GM11168 (cell line): ENCODE measurements at regions not wholly inside any gene's neighbourhood (a gene's known extent, or its start where the extent isn't known, plus 50 kb on each side); places are given as distances from the start of the nearest gene placed in this dataset.

Source experiments
- in situ Hi-C: fragments of 300-500 bp; cut with MboI; formaldehyde crosslinking; loops from one replicate; pipeline ENCODE4 v1.12.0; 2022; ENCODE audit warnings: low sequenced_read_pairs; ENCODE audit not compliant: unreplicated experiment

GRCh38 chr16:87127061-87127765 lies 190.0 kb downstream of the C16orf95 start:
- in situ Hi-C loops = no loop called here

DNA sequence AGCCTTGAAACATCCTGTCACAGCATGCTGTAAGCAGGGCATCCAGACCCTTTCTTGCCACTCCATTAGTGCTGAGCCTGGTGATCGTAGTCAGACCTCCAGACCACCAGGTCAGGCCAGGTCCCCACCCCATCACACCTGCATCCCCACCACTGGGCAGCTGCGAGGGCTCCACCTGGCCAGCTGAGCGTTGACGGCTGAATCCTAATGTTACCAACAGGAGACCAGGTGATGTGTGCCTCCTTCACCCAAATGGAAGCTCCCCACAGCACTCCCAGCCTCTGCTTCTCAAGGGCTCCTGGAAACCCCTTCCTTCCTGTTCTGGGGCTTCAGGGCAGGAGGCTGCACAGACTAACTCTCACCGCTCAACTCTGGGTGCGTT lies 189.4 kb downstream of the C16orf95 start:
- in situ Hi-C loops = no loop called here

DNA sequence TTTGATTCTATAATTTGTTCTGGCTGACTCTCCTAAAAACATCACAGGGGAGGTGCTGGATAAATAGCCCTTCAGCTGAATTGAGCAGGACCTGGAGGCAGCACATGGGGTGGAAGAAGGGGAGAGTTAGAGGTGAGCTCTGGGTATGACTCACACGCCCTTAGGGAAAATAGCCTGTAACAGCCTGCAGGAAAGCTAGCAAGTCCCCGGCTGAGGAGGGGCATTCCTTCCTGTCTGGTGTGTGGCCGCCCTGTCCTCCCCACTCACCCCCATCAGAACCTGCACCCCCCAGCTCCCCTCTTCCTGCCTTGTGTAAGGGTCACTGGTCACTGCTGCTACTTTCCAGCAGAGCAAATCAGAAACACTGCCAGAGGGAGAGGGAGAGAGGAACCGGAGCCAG lies 187.4 kb downstream of the C16orf95 start:
- in situ Hi-C loops = no loop called here

GRCh38 chr16:87131061-87131995 lies 185.9 kb downstream of the C16orf95 start:
- in situ Hi-C loops = no loop called here

- in situ Hi-C loops = no loop called here
Observed at GRCh38 chr16:87131996-87132345, 185.2 kb downstream of the C16orf95 start.

DNA sequence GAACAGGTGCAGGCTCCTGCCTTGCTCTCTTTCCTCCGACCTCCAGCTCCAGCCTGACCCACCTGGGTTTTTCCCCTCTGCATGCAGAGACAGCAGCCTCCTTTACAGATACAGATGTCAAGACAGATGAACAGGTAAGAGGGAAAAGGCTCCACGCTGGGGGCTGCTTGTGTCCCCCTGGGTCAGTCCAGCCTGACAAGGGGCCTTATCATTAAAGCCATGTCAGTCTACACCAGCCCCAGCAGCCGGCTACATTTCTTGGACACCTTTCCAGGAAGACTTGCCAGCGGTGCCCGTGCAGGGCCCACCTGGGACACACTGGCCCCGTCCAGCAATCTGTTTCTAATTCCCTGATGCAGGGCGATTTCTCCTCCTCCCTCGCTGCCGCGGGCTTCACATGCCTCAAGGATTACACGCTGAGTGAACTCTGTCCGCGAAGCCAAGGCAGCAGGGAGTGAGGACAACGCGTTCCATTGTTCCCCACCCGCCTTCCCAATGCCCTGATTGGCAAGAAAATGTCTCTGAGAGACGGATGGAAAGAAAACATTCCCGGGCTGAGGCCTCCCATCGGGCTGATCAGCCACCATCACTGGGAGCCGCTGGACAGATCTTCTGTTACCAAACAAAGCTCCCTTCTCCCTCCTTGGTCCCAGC lies 184.7 kb downstream of the C16orf95 start:
- in situ Hi-C loops = no loop called here

GRCh38 chr16:87133112-87133850 lies 183.9 kb downstream of the C16orf95 start:
- in situ Hi-C loops = no loop called here

GRCh38 chr16:87133966-87134627 lies 183.1 kb downstream of the C16orf95 start:
- in situ Hi-C loops = no loop called here

- in situ Hi-C loops = no loop called here
Observed at GRCh38 chr16:87134628-87134995, 182.6 kb downstream of the C16orf95 start.

DNA sequence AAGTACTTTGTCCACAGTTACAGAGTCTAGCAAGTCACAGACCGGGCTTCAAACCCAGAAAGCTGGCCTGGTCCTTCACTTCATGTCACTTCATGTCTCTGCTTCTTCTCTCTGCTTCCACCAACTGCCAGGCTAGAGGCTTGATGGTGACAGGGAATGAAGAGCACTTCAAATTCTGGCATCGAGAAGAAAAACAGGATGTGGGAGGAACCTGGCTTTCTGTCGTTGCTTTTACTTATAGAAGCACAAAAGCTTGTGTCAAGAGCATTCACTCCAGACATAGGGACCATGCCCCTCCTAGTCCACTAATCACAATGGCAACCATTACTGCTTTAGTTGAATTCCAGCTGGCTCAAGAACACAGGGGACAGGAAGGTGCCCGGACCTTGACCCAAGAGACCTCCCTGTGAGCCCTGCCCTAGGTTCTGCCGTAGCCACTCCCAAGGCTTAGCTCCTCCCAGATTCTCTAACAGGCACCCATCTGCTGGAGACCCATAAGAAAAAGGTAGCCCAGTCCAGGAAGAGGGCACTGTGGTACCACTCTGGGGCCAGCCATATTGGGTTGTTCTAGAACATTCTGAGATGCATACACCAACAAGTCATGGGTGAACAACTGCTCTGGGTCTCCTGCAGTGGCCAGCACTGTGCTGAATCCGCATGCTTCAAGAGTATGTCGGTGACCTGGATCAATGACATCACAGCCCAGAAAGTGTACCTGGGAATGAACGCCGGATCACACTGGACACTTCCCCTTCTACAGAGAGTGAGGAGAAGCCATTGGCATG lies 181.8 kb downstream of the C16orf95 start:
- in situ Hi-C loops = no loop called here

GRCh38 chr16:87138316-87138715 lies 178.9 kb downstream of the C16orf95 start:
- in situ Hi-C loops = no loop called here

- in situ Hi-C loops = no loop called here
Observed at GRCh38 chr16:87138738-87139267, 178.4 kb downstream of the C16orf95 start.

- in situ Hi-C loops = no loop called here
Observed at GRCh38 chr16:87140211-87141200, 176.7 kb downstream of the C16orf95 start.

DNA sequence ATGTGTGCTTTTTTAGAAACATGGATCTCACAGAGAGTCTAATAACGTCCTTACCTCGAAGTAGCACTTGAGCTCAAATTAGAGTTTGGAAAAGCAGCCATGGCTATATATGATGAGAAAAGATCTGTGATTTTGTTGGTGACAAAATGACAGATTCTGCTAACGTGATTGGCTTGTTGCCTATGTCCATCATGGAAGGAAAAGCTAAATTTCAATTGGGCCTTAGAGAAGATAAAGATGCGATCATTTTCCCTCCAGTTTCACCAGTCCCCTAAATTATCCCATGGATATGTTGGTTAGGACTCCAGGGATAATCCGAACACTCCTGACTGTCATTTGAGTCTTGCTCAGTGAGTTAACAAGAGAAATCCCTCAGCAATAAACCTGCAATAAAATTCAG lies 175.8 kb downstream of the C16orf95 start:
- in situ Hi-C loops = no loop called here

GRCh38 chr16:87143661-87144121 lies 173.5 kb downstream of the C16orf95 start:
- in situ Hi-C loops = no loop called here

GRCh38 chr16:87144232-87144631 lies 173.0 kb downstream of the C16orf95 start:
- in situ Hi-C loops = no loop called here
